HEK293 (cell line): ENCODE measurements at regions not wholly inside any gene's neighbourhood (a gene's known extent, or its start where the extent isn't known, plus 50 kb on each side); places are given as distances from the start of the nearest gene placed in this dataset.

ENCODE experiments used
- CTCF ChIA-PET: fragments of 350-600 bp; formaldehyde crosslinking; extraction: SDS; loops from one replicate; lab custom pipeline; 2021; ENCODE audit warnings: antibody characterized with exemption; lab: Yijun Ruan, JAX
- POLR2A ChIA-PET: fragments of 300-600 bp; formaldehyde crosslinking; extraction: SDS; loops from one replicate; lab custom pipeline; 2020; ENCODE audit warnings: antibody characterized with exemption, inconsistent platforms; lab: Yijun Ruan, JAX
- H3K27ac ChIP-seq: fragments of 200-500 bp; sonication (Bioruptor generic); 2 replicates; pipeline ENCODE4 v1.5.1; 2014; ENCODE audit warnings: low read depth, low read length, control low read depth, inconsistent platforms; ENCODE audit errors: extremely low read depth
- H3K36me3 ChIP-seq, 2 experiments: fragments of 200-500 bp in 1 of 2; sonication (Bioruptor generic) in 1 of 2; 1 replicate in 1 of 2; 2 replicates in 1 of 2; pipeline ENCODE4 v1.5.1; 2014 to 2017; ENCODE audit warnings: inconsistent platforms in 2 of 2, low read length in 2 of 2; ENCODE audit not compliant: control insufficient read depth in 2 of 2, insufficient read depth in 1 of 2
- H3K4me1 ChIP-seq: fragments of 200-500 bp; sonication (Bioruptor generic); 2 replicates; pipeline ENCODE4 v1.5.1; 2014; ENCODE audit warnings: mild to moderate bottlenecking, low read length, inconsistent platforms; ENCODE audit not compliant: control insufficient read depth, insufficient read depth
- H3K4me3 ChIP-seq: 2 replicates; pipeline ENCODE4 v1.5.1; 2011; ENCODE audit warnings: low read depth, mild to moderate bottlenecking, control low read depth, low read length, moderate library complexity
- H3K9me3 ChIP-seq: fragments of 200-500 bp; sonication (Bioruptor generic); 2 replicates; pipeline ENCODE4 v1.5.1; 2014; ENCODE audit warnings: low read depth, low read length, inconsistent platforms; ENCODE audit not compliant: control insufficient read depth, insufficient read depth
- ATF2 ChIP-seq: fragments of 450-650 bp; formaldehyde crosslinking; IDR thresholded peaks from 2 replicates; pipeline ENCODE4 v1.5.1; 2016; ENCODE audit warnings: missing biosample characterization, missing genetic modification characterization, low read depth
- EGR2 ChIP-seq: fragments of 450-650 bp; formaldehyde crosslinking; IDR thresholded peaks from 2 replicates; pipeline ENCODE4 v1.5.1; 2016; ENCODE audit warnings: low read depth, missing biosample characterization, missing genetic modification characterization
- GLI2 ChIP-seq: fragments of 450-650 bp; formaldehyde crosslinking; IDR thresholded peaks from 2 replicates; pipeline ENCODE4; 2017; ENCODE audit warnings: missing biosample characterization, missing genetic modification characterization, low read depth, borderline replicate concordance
- OSR2 ChIP-seq: fragments of 450-650 bp; formaldehyde crosslinking; IDR thresholded peaks from 2 replicates; pipeline ENCODE4 v1.5.1; 2016; ENCODE audit warnings: missing biosample characterization, missing genetic modification characterization
- SP3 ChIP-seq: fragments of 450-650 bp; formaldehyde crosslinking; IDR thresholded peaks from 2 replicates; pipeline ENCODE4 v1.5.1; 2016; ENCODE audit warnings: missing biosample characterization, missing genetic modification characterization
- WT1 ChIP-seq: fragments of 450-650 bp; formaldehyde crosslinking; IDR thresholded peaks from 2 replicates; pipeline ENCODE4 v1.5.1; 2016; ENCODE audit warnings: missing biosample characterization, missing genetic modification characterization
- ZBTB11 ChIP-seq: fragments of 450-650 bp; formaldehyde crosslinking; conservative IDR thresholded peaks from 2 replicates; pipeline ENCODE4 v1.5.1; 2016; ENCODE audit warnings: low read depth, missing biosample characterization, missing genetic modification characterization
- ZBTB7A ChIP-seq: fragments of 450-650 bp; formaldehyde crosslinking; IDR thresholded peaks from 2 replicates; pipeline ENCODE4 v1.5.1; 2016; ENCODE audit warnings: low read depth, missing biosample characterization, missing genetic modification characterization
- ZFP69B ChIP-seq: fragments of 450-650 bp; formaldehyde crosslinking; IDR thresholded peaks from 2 replicates; pipeline ENCODE4 v1.5.1; 2016; ENCODE audit warnings: missing biosample characterization, missing genetic modification characterization
- ZNF146 ChIP-seq: fragments of 450-650 bp; formaldehyde crosslinking; IDR thresholded peaks from 2 replicates; pipeline ENCODE4 v1.5.1; 2016; ENCODE audit warnings: missing biosample characterization, missing genetic modification characterization
- ZNF214 ChIP-seq: fragments of 450-650 bp; formaldehyde crosslinking; IDR thresholded peaks from 2 replicates; pipeline ENCODE4 v1.5.1; 2017; ENCODE audit warnings: missing biosample characterization, mild to moderate bottlenecking, missing genetic modification characterization, borderline replicate concordance
- ZNF223 ChIP-seq: fragments of 450-650 bp; formaldehyde crosslinking; IDR thresholded peaks from 2 replicates; pipeline ENCODE4 v1.5.1; 2016; ENCODE audit warnings: missing biosample characterization, missing genetic modification characterization
- ZNF292 ChIP-seq: fragments of 450-650 bp; formaldehyde crosslinking; IDR thresholded peaks from 2 replicates; pipeline ENCODE4 v1.5.1; 2016; ENCODE audit warnings: low read depth, missing biosample characterization, missing genetic modification characterization, borderline replicate concordance
- ZNF629 ChIP-seq: fragments of 450-650 bp; formaldehyde crosslinking; IDR thresholded peaks from 2 replicates; pipeline ENCODE4 v1.5.1; 2017; ENCODE audit warnings: missing biosample characterization, missing genetic modification characterization
- ZNF645 ChIP-seq: fragments of 450-650 bp; formaldehyde crosslinking; IDR thresholded peaks from 2 replicates; pipeline ENCODE4; 2016; ENCODE audit warnings: missing biosample characterization, missing genetic modification characterization
- ZNF664 ChIP-seq: fragments of 450-650 bp; formaldehyde crosslinking; IDR thresholded peaks from 2 replicates; pipeline ENCODE4 v1.5.1; 2016; ENCODE audit warnings: missing biosample characterization, missing genetic modification characterization
- ZNF677 ChIP-seq: fragments of 450-650 bp; IDR thresholded peaks from 2 replicates; pipeline ENCODE4 v1.5.0; 2018; ENCODE audit warnings: missing biosample characterization, mild to moderate bottlenecking, missing genetic modification characterization, moderate library complexity
- ZNF768 ChIP-seq: fragments of 450-650 bp; formaldehyde crosslinking; IDR thresholded peaks from 2 replicates; pipeline ENCODE4 v1.5.1; 2018; ENCODE audit warnings: missing biosample characterization, mild to moderate bottlenecking, missing genetic modification characterization
- TF ChIP-seq, protein P1 (sequence below): fragments of 450-650 bp; formaldehyde crosslinking; IDR thresholded peaks from 2 replicates; pipeline ENCODE4 v1.5.1; 2016; ENCODE audit warnings: missing biosample characterization, missing genetic modification characterization

GRCh38 chr2:149743842-149744448 is 156.4 kb upstream of the MMADHC start (continued):
- TF ChIP-seq ZNF223 (tag by site-specific recombination) (no peak), ZNF292 (tag by site-specific recombination) (no peak), ZFP69B (no peak), ZNF629 (peak; percentile 60), ZNF645 (tag by site-specific recombination) (no peak)
- TF ChIP-seq, protein P1, sequence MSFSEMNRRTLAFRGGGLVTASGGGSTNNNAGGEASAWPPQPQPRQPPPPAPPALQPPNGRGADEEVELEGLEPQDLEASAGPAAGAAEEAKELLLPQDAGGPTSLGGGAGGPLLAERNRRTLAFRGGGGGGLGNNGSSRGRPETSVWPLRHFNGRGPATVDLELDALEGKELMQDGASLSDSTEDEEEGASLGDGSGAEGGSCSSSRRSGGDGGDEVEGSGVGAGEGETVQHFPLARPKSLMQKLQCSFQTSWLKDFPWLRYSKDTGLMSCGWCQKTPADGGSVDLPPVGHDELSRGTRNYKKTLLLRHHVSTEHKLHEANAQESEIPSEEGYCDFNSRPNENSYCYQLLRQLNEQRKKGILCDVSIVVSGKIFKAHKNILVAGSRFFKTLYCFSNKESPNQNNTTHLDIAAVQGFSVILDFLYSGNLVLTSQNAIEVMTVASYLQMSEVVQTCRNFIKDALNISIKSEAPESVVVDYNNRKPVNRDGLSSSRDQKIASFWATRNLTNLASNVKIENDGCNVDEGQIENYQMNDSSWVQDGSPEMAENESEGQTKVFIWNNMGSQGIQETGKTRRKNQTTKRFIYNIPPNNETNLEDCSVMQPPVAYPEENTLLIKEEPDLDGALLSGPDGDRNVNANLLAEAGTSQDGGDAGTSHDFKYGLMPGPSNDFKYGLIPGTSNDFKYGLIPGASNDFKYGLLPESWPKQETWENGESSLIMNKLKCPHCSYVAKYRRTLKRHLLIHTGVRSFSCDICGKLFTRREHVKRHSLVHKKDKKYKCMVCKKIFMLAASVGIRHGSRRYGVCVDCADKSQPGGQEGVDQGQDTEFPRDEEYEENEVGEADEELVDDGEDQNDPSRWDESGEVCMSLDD (tag by site-specific recombination) = no peak

DNA sequence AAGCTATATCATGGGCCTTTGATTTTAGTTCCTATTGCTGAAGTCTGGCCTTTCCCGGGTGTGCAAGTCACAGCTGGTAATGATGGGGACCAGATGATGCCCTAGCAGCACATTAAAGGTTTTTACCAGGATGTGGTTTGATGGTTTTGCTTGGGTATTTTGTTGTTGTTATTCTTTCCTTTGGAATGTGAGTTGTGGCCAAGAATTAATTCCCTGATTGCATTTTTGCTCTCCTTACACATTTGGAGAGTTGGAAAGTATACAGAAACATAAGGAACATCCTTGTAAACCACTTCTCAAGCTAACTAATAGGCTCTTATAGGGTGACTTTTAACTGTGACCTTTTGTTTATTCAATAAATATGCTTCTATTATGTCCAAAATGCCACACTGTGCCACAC is 154.1 kb upstream of the MMADHC start:
- POLR2A ChIA-PET = interaction anchor here (1.3 kb wide), 1 partner anchor 9 kb away, joined by 3 read pairs; no protein-coding TSS in a partner anchor
- no peaks in the 10 kb centered on the region for H3K4me1 ChIP-seq
- H3K4me3 ChIP-seq = no peak overlapping the region
- H3K27ac ChIP-seq = no peak overlapping the region
- no peaks in the 10 kb centered on the region for H3K36me3 ChIP-seq
- no peaks in the 10 kb centered on the region for H3K9me3 ChIP-seq
- CTCF ChIA-PET = interaction anchor here (0.9 kb wide), 1 partner anchor 745 kb away, joined by 4 read pairs; no protein-coding TSS in a partner anchor
- TF ChIP-seq ZNF146 (tag by site-specific recombination) (no peak), ZBTB7A (tag by site-specific recombination) (no peak), ZNF664 (no peak), ZNF214 (tag by site-specific recombination) (no peak), ZNF677 (tag by site-specific recombination) (no peak), SP3 (no peak), WT1 (no peak), EGR2 (tag by site-specific recombination) (no peak), OSR2 (tag by site-specific recombination) (no peak), ATF2 (tag by site-specific recombination) (no peak), GLI2 (tag by site-specific recombination) (no peak), ZBTB11 (no peak), ZNF768 (no peak)
